K562 (cell line): ENCODE measurements at regions not wholly inside any gene's neighbourhood (a gene's known extent, or its start where the extent isn't known, plus 50 kb on each side); places are given as distances from the start of the nearest gene placed in this dataset.

Experiments
- GABPB1 ChIP-seq: sonication (generic); formaldehyde crosslinking; IDR thresholded peaks from 2 replicates; pipeline ENCODE4 v1.8.0; 2022; ENCODE audit warnings: mild to moderate bottlenecking, missing genetic modification reagents
- HOXB6 ChIP-seq: fragments of 250-450 bp; sonication (Bioruptor Pico); IDR thresholded peaks from 2 replicates; pipeline ENCODE4 v1.5.1; 2022; ENCODE audit warnings: mild to moderate bottlenecking, borderline replicate concordance
- MAZ ChIP-seq, 2 experiments: fragments of 450-650 bp in 1 of 2; sonication (generic) in 1 of 2; formaldehyde crosslinking; IDR thresholded peaks in 1 of 2; conservative IDR thresholded peaks in 1 of 2; 2 replicates each; pipeline versions ENCODE4 v1.4.0 to v1.5.0; 2020; ENCODE audit warnings: mild to moderate bottlenecking in 1 of 2, missing genetic modification reagents in 1 of 2
- TF ChIP-seq, protein P1 (sequence below): fragments of 450-650 bp; IDR thresholded peaks from 2 replicates; pipeline ENCODE4 v1.6.1; 2016; ENCODE audit warnings: low read depth

- TF ChIP-seq GABPB1 (CRISPR knock-in tag): no peak
- no peak for TF ChIP-seq HOXB6 (CRISPR knock-in tag)
- no peak for TF ChIP-seq MAZ (CRISPR knock-in tag; conservative IDR thresholded peaks at IDR 0.05 in 1 of 2, IDR thresholded peaks at IDR 0.05 in 1 of 2)
- TF ChIP-seq, protein P1, sequence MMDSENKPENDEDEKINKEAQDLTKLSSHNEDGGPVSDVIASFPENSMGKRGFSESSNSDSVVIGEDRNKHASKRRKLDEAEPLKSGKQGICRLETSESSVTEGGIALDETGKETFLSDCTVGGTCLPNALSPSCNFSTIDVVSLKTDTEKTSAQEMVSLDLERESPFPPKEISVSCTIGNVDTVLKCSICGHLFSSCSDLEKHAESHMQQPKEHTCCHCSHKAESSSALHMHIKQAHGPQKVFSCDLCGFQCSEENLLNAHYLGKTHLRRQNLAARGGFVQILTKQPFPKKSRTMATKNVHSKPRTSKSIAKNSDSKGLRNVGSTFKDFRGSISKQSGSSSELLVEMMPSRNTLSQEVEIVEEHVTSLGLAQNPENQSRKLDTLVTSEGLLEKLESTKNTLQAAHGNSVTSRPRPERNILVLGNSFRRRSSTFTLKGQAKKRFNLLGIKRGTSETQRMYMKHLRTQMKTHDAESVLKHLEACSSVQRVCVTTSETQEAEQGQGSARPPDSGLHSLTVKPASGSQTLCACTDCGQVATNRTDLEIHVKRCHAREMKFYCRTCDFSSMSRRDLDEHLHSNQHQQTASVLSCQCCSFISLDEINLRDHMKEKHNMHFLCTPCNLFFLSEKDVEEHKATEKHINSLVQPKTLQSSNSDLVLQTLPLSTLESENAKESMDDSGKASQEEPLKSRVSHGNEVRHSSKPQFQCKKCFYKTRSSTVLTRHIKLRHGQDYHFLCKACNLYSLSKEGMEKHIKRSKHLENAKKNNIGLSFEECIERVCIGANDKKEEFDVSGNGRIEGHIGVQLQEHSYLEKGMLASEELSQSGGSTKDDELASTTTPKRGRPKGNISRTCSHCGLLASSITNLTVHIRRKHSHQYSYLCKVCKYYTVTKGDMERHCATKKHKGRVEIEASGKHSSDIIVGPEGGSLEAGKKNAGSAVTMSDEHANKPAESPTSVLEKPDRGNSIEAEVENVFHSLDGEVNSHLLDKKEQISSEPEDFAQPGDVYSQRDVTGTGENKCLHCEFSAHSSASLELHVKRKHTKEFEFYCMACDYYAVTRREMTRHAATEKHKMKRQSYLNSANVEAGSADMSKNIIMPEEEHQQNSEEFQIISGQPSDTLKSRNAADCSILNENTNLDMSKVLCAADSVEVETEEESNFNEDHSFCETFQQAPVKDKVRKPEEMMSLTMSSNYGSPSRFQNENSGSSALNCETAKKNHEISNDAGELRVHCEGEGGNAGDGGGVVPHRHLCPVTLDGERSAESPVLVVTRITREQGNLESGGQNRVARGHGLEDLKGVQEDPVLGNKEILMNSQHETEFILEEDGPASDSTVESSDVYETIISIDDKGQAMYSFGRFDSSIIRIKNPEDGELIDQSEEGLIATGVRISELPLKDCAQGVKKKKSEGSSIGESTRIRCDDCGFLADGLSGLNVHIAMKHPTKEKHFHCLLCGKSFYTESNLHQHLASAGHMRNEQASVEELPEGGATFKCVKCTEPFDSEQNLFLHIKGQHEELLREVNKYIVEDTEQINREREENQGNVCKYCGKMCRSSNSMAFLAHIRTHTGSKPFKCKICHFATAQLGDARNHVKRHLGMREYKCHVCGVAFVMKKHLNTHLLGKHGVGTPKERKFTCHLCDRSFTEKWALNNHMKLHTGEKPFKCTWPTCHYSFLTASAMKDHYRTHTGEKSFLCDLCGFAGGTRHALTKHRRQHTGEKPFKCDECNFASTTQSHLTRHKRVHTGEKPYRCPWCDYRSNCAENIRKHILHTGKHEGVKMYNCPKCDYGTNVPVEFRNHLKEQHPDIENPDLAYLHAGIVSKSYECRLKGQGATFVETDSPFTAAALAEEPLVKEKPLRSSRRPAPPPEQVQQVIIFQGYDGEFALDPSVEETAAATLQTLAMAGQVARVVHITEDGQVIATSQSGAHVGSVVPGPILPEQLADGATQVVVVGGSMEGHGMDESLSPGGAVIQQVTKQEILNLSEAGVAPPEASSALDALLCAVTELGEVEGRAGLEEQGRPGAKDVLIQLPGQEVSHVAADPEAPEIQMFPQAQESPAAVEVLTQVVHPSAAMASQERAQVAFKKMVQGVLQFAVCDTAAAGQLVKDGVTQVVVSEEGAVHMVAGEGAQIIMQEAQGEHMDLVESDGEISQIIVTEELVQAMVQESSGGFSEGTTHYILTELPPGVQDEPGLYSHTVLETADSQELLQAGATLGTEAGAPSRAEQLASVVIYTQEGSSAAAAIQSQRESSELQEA: no peak
These were observed 168.6 kb upstream of the DMRT1 start (continued) for GRCh38 chr9:672851-673250.
